ENCODE measurements at regions not wholly inside any gene's neighbourhood (a gene's known extent, or its start where the extent isn't known, plus 50 kb on each side); places are given as distances from the start of the nearest gene placed in this dataset.
"Not testable (repeated sequence)": the region's sequence is repeated elsewhere in the genome, so short reads cannot be mapped to it uniquely, and the experiment has no call there.

- DNase-seq: no peak
These were observed 1410.4 kb upstream of the ZEB2 start for GRCh38 chr2:145930318-145930717.

DNA sequence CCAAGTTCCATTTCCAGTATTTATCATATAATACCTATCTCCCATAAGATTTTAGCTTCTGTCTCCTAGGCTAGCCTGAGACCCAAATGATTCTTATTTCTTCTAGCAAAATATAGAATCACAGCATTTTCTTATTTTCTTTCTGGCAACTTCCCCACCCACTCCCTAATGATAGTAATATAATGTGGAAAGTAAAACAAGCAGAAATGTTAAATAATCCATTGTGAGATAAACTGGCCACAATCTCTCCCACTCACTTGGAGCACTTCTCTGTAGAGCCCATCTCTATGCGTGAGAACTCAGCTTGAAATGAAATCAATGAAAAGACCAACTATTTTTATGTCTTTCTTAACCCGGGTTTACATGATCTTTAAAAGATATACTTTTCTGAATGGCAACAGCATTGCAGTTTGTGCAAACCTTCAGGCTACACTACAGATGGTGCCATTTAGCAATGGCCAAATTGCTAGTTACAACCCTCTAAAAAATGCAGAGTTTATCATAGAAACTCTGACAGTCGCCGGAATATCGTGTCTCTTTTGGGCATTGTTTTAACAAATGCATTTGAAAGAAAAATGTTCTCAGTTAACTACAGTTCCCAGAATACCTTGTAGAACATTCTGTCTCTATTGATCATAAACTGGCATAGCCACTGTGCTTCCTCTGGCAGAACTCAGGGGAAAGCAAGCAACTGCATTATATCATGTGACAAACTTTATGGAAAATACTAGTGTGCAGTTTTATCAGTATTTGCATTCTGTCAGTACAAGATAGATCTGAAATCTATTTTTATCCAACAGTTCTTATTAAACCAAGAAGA lies 1407.4 kb upstream of the ZEB2 start:
- DNase-seq: no peak

GRCh38 chr2:145925591-145925990 lies 1405.7 kb upstream of the ZEB2 start:
- DNase-seq: no peak

- DNase-seq: no peak
These were observed 1399.6 kb upstream of the ZEB2 start for GRCh38 chr2:145919477-145919876.

DNA sequence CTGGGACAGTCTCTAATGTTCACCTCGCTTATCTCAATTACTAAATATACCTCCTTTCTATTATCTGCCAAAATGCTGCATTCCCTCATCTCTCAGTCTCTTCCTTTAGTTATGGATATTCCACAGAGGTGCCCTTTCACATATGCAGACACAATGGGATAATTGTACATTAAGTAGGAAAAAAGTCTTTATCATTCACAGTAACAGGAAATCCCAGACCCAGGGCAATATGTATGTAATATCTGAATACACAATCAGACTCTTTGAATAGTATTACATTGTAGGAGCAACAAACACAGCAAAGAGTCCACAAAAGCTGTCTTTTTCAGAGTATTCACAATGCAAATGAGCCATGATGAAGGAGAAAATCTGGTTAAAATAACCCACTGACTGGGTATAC lies 1399.0 kb upstream of the ZEB2 start:
- no peak for DNase-seq

- DNase-seq: no peak
These were observed 1396.9 kb upstream of the ZEB2 start for GRCh38 chr2:145916799-145917198.

DNA sequence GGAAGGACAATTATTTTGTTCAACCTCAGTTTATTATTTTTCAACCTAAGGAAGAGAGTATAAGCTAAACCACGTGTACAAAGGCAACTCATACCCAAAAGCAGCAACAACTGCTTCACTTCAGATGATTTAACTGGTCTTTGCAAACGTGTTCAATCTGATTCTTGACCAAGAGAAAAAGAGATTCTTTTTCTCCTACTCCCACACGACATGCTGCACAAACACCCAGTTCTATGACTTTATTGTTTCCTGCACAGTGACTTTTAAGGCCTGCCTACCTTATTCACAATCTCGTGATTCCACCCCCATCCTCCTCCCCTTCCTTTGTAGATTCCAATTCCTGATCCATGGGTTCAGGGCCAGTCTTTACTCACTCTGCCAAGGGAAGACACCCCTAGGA lies 1394.8 kb upstream of the ZEB2 start:
- no peak for DNase-seq

DNA sequence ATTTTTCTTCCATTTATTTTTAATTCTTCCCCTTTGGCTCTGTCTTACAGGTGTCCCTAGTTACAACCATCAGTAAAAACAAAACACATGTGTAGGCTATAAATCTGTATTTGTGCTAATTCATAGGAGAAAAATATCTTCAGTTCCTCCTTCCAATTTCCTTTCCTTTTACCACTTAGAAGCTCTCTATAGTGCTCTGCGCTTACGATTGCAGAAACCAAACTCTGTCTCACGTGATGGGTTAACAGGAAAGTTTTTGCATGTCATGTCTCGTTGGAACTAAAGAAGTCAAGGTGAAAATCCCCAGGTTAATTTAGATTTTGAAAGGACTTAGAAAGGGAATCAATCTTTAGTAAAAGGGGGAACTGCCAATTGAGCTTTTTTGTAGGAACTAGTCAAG lies 1390.5 kb upstream of the ZEB2 start:
- no peak for DNase-seq

DNA sequence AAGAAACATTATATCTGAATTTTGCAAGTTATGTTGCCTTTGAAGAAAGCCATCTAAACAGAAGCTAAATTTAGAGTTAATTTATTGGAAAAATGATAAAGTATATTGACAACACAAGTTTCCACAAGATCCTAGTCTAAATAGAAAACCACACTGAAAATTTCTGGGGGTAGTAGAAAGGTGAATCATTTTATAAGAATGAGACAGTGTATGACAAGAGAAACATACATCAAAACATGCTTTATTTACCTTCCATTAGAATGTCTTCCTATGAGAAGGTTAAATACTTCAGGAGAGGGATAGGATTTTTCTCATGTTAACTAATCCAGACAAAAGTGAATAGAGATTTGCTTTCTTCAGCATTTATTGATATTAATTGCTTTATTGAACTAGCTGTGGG lies 1389.8 kb upstream of the ZEB2 start:
- DNase-seq: peak; percentile 26

DNA sequence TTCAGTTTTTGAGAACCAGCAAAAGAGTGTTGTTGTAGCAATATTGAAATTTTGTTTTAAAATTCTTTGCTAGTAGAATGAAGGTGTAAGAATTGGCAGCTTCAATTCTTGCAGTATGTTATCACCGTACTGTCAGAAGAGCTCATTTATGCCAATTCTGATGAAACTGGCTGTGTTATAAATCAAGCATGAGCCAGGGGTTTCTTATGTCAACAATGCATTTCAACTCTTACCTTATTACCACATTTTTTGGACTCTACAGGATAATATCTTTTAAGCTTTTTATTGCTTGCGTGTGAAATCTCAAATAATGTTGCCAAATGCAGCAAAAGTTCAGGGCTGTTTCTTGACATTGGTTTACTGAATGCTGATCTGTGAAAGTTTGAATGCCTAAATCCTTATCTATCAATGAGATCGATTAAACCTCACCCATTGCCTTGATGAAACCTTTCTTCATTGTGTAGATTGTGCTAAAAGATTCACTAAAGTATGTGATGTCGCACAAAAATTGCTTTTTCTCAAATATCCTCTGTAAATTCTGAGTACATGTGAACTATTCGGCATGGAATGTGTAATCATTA lies 1389.3 kb upstream of the ZEB2 start:
- no peak for DNase-seq

GRCh38 chr2:145906354-145906753 lies 1386.4 kb upstream of the ZEB2 start:
- peak; percentile 15 for DNase-seq

GRCh38 chr2:145905371-145905770 lies 1385.5 kb upstream of the ZEB2 start:
- no peak for DNase-seq

DNA sequence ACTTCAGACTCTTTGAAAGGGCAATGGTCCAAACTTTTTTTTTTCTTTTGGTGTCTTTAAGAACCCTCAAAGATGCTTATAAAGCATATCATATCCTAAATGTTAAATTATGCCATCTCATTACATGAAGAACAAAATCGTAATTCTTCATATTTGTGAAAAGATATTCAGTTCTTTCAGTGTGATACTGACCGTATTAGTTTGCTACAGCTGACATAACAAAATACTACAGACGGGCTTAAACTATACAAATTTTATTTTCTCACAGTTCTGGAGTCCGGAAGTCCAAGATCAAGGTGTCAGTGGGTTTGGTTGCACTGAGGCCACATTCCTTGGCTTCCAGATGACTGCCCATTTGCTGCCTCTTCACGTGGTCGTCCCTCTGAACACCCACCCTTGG lies 1377.2 kb upstream of the ZEB2 start:
- DNase-seq: no peak

GRCh38 chr2:145887915-145888314 lies 1368.0 kb upstream of the ZEB2 start:
- DNase-seq: no peak

DNA sequence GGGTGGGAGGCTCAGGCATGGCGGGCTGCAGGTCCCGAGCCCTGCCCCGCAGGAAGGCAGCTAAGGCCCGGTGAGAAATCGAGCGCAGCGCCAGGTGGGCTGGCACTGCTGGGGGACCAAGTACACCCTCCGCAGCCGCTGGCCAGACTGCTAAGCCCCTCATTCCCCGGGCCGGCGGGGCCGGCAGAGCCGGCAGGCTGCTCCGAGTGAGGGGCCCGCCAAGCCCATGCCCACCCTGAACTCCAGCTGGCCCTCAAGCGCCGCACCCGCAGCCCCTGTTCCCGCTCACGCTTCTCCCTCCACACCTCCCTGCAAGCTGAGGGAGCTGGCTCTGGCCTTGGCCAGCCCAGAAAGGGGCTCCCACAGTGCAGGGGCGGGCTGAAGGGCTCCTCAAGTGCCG lies 1361.1 kb upstream of the ZEB2 start:
- DNase-seq: not testable (repeated sequence)

DNA sequence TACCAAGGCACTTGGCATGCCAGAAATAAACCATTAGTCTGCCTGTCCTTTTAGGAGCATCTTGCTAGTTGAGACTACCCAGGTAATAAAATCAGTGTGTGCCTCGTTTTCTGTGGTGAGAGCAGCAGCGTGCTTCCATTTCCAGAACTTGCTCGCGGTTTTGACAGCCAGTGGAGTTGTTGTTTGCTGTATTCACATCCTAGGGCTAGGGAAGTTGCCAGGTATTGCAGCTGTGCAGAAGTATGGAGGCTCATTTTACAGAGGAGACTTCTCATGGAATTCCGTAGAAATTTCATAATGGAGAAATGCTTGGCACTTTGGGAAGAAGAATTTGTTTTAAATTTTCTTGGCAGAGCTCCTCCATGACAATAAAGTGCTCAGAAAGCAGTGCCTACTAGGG lies 1355.1 kb upstream of the ZEB2 start:
- no peak for DNase-seq

DNA sequence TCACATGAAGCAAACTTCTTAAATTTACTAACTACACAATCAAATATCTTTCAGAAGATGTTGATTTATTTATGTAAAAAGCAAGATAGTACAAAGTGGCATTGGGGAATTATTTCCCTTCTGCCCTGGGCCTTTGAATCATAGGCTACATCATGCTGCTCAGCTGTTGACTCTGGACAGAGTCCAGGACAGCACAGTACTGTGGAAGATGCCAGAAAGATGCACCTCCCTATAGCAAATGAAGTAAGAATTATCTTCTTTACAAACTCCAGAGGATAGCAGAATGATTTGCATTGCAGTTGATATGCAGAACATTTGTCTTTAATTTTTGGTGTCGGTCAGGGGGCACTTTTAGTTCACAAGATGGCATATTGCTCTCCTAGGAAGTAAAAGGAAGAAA lies 1354.5 kb upstream of the ZEB2 start:
- peak; percentile 50 for DNase-seq

- no peak for DNase-seq
These were observed 1344.6 kb upstream of the ZEB2 start for GRCh38 chr2:145864501-145864900.

GRCh38 chr2:145861940-145862339 lies 1342.0 kb upstream of the ZEB2 start:
- no peak for DNase-seq

DNA sequence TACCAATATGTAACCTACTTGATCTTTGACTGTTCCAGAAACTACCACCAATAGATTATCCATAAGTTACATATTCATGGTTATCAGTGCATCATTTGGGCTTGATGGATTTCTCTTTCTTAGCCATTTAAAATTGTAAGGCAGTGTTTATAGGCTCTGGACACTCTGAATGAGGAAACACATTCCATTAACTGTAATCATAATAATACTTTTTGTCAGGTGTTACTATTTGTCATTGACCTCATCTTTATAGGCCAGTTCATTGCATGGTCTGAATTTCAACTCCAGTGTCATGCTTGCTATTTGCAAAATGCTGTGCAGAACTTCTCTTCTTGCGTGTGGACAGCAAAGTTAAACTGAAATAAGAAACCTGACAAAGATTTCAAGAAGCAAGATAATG lies 1340.2 kb upstream of the ZEB2 start:
- no peak for DNase-seq

GRCh38 chr2:145855142-145855541 lies 1335.2 kb upstream of the ZEB2 start:
- no peak for DNase-seq

DNA sequence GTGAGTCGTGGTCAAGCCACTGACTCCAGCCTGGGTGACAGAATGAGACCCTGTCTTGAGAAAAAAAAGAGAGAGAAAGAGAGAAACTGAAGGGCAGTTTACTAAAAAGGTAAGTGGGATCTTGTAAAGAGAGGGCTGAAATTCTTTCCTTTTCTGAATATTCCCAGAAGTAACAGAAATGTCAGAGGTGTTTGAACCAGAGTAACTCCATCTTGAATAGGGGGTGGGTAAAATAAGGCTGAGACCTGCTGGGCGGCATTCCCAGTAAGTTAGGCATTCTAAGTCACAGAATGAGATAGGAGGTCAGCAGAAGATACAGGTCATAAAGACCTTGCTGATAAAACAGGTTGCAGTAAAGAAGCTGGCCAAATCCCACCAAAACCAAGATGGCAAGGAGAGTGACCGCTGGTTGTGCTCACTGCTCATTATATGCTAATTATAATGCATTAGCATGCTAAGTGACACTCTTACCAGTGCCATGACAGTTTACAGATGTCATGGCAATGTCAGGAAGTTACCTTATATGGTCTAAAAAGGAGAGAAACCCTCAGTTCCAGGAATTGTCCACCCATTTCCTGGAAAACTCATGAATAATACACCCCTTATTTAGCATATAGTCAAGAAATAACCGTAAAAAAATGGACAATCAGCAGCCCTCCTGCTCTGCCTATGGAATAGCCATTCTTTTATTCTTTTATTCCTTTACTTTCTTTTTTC lies 1334.3 kb upstream of the ZEB2 start:
- DNase-seq: no peak

DNA sequence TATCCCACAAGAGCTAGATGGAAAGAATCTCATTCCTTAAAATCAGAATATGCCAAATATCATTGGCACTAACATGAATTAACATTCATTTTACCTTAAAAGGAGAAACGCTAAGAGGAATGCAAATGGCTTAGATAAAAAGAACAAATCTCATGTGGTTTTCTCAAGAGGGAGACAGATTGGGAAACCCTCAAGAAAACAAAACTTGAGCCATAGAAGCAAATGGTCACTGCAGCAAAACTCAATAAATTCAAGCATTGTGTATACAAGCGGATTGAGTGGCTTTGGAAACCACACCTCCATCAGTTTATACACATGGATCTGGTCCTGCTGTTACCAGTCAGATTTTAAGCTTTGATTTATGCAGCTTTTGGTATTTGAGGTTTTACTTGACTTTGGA lies 1331.8 kb upstream of the ZEB2 start:
- DNase-seq: peak; percentile 27

GRCh38 chr2:145849466-145849865 lies 1329.5 kb upstream of the ZEB2 start:
- no peak for DNase-seq

Measured in fibroblast of skin of right biceps (primary cell).